H9 (cell line): ENCODE measurements at regions not wholly inside any gene's neighbourhood (a gene's known extent, or its start where the extent isn't known, plus 50 kb on each side); places are given as distances from the start of the nearest gene placed in this dataset.
A peak's percentile ranks its signal among the peaks of the same experiment; 100 is the strongest.
"Not testable (repeated sequence)": the region's sequence is repeated elsewhere in the genome, so short reads cannot be mapped to it uniquely, and the experiment has no call there.

Experiments
- DNase-seq: peaks from one replicate; pipeline ENCODE4 v3.0.0-alpha.2; 2017
- H2AFZ ChIP-seq: one replicate; pipeline ENCODE4 v1.6.1; 2013; ENCODE audit warnings: mild to moderate bottlenecking, low read length, control low read depth, moderate library complexity
- H2AK5ac ChIP-seq: 2 replicates; pipeline ENCODE4 v1.6.1; 2013; ENCODE audit warnings: low read length, control low read depth, mixed read lengths; ENCODE audit not compliant: insufficient read length
- H2BK120ac ChIP-seq: one replicate; pipeline ENCODE4 v1.6.1; 2013; ENCODE audit warnings: low read depth, mild to moderate bottlenecking, low read length, control low read depth, inconsistent platforms; ENCODE audit not compliant: poor library complexity, severe bottlenecking
- H2BK12ac ChIP-seq: 2 replicates; pipeline ENCODE4 v1.6.1; 2013; ENCODE audit warnings: low read length, control low read depth, mixed read lengths, low read depth; ENCODE audit not compliant: insufficient read length
- H2BK15ac ChIP-seq: 2 replicates; pipeline ENCODE4 v1.6.1; 2013; ENCODE audit warnings: low read depth, low read length, control low read depth
- H2BK20ac ChIP-seq: one replicate; pipeline ENCODE4 v1.6.1; 2013; ENCODE audit warnings: low read depth, mild to moderate bottlenecking, low read length, control low read depth, inconsistent platforms; ENCODE audit not compliant: poor library complexity, severe bottlenecking
- H2BK5ac ChIP-seq: 2 replicates; pipeline ENCODE4 v1.6.1; 2013; ENCODE audit warnings: low read length, control low read depth, mixed read lengths; ENCODE audit not compliant: insufficient read length
- H3K14ac ChIP-seq: 2 replicates; pipeline ENCODE4 v1.6.1; 2013; ENCODE audit warnings: low read length, control low read depth; ENCODE audit not compliant: insufficient read depth
- H3K18ac ChIP-seq: 2 replicates; pipeline ENCODE4 v1.6.1; 2013; ENCODE audit warnings: low read depth, mild to moderate bottlenecking, mixed read lengths, low read length, control low read depth; ENCODE audit not compliant: insufficient read length
- H3K23ac ChIP-seq: 2 replicates; pipeline ENCODE4 v1.6.1; 2013; ENCODE audit warnings: low read length, control low read depth, mixed read lengths, low read depth; ENCODE audit not compliant: insufficient read length
- H3K23me2 ChIP-seq: 2 replicates; pipeline ENCODE4 v1.6.1; 2013; ENCODE audit warnings: low read depth, mild to moderate bottlenecking, mixed read lengths, low read length, control low read depth; ENCODE audit not compliant: insufficient read length, poor library complexity, severe bottlenecking
- H3K27ac ChIP-seq: 2 replicates; pipeline ENCODE4 v1.5.1; 2013; ENCODE audit warnings: low read length, control low read depth, mixed read lengths, low read depth; ENCODE audit not compliant: insufficient read length
- H3K27me3 ChIP-seq: 2 replicates; pipeline ENCODE4 v1.6.1; 2013; ENCODE audit warnings: low read length, control low read depth, inconsistent platforms; ENCODE audit not compliant: insufficient read depth
- H3K4ac ChIP-seq: 2 replicates; pipeline ENCODE4 v1.6.1; 2013; ENCODE audit warnings: low read depth, mild to moderate bottlenecking, control low read depth, inconsistent platforms, low read length, moderate library complexity
- H3K4me1 ChIP-seq: 2 replicates; pipeline ENCODE4 v1.6.1; 2013; ENCODE audit warnings: low read length, control low read depth, inconsistent platforms; ENCODE audit not compliant: insufficient read depth
- H3K4me2 ChIP-seq: 2 replicates; pipeline ENCODE4 v1.6.1; 2013; ENCODE audit warnings: low read length, control low read depth, mixed read lengths; ENCODE audit not compliant: insufficient read length, insufficient read depth
- H3K56ac ChIP-seq: 2 replicates; pipeline ENCODE4 v1.6.1; 2013; ENCODE audit warnings: low read depth, mild to moderate bottlenecking, mixed read lengths, low read length, control low read depth; ENCODE audit not compliant: insufficient read length
- H3K79me1 ChIP-seq: 2 replicates; pipeline ENCODE4 v1.6.1; 2013; ENCODE audit warnings: low read depth, mild to moderate bottlenecking, moderate library complexity, low read length, control low read depth, inconsistent platforms; ENCODE audit not compliant: insufficient read depth, poor library complexity, severe bottlenecking
- H3K79me2 ChIP-seq: 2 replicates; pipeline ENCODE4 v1.6.1; 2013; ENCODE audit warnings: low read length, control low read depth, inconsistent platforms; ENCODE audit not compliant: insufficient read depth
- H3K9ac ChIP-seq: 2 replicates; pipeline ENCODE4 v1.6.1; 2013; ENCODE audit warnings: low read length, control low read depth, mixed read lengths; ENCODE audit not compliant: insufficient read length; ENCODE audit errors: extremely low read depth
- H3K9me3 ChIP-seq: one replicate; pipeline ENCODE4 v1.6.1; 2013; ENCODE audit warnings: low read depth, low read length, inconsistent platforms; ENCODE audit not compliant: control insufficient read depth
- H3T11ph ChIP-seq: one replicate; pipeline ENCODE4 v1.6.1; 2013; ENCODE audit warnings: mild to moderate bottlenecking, low read length, control low read depth, inconsistent platforms
- H4K20me1 ChIP-seq: one replicate; pipeline ENCODE4 v1.6.1; 2013; ENCODE audit not compliant: control insufficient read depth, insufficient read length, insufficient read depth
- H4K5ac ChIP-seq: 2 replicates; pipeline ENCODE4 v1.6.1; 2013; ENCODE audit warnings: low read depth, mild to moderate bottlenecking, mixed read lengths, low read length, control low read depth; ENCODE audit not compliant: insufficient read length
- H4K8ac ChIP-seq: replicated peaks from 2 replicates; pipeline ENCODE4 v1.6.1; 2013; ENCODE audit warnings: low read length, control low read depth, mixed read lengths, low read depth; ENCODE audit not compliant: insufficient read length
- H4K91ac ChIP-seq: 2 replicates; pipeline ENCODE4 v1.6.1; 2013; ENCODE audit warnings: low read depth, mild to moderate bottlenecking, moderate library complexity, mixed read lengths, low read length, control low read depth; ENCODE audit not compliant: insufficient read length
- H3K27ac Mint-ChIP-seq, 3 experiments: 2 replicates in 2 of 3; 3 replicates in 1 of 3; pipeline ENCODE4 v1.8.0; 2020 to 2021; ENCODE audit warnings: mixed read lengths in 3 of 3, mild to moderate bottlenecking in 1 of 3, moderate library complexity in 1 of 3
- H3K27me3 Mint-ChIP-seq: 2 replicates; pipeline ENCODE4 v1.8.0; 2021; ENCODE audit warnings: low read depth, mild to moderate bottlenecking, moderate library complexity, mixed read lengths
- H3K36me3 Mint-ChIP-seq, 3 experiments: 2 replicates in 2 of 3; 3 replicates in 1 of 3; pipeline ENCODE4 v1.8.0; 2020 to 2021; ENCODE audit warnings: low read depth in 3 of 3, mixed read lengths in 3 of 3; ENCODE audit not compliant: insufficient read depth in 1 of 3
- H3K4me1 Mint-ChIP-seq, 2 experiments: 2 replicates each; pipeline ENCODE4 v1.8.0; 2020; ENCODE audit warnings: mixed read lengths in 2 of 2
- H3K4me3 Mint-ChIP-seq, 2 experiments: 2 replicates in 1 of 2; 3 replicates in 1 of 2; pipeline ENCODE4 v1.8.0; 2020 to 2021; ENCODE audit warnings: mild to moderate bottlenecking in 2 of 2, mixed read lengths in 2 of 2, moderate library complexity in 1 of 2
- H3K9me3 Mint-ChIP-seq, 2 experiments: 2 replicates in 1 of 2; 3 replicates in 1 of 2; pipeline ENCODE4 v1.8.0; 2020; ENCODE audit warnings: mild to moderate bottlenecking in 2 of 2, mixed read lengths in 2 of 2, moderate library complexity in 1 of 2
- WGBS: extraction: QIAGEN DNeasy Blood & Tissue Kit; methylation state at CpG from one replicate; pipeline ENCODE4 v1.1.7; 2013; ENCODE audit warnings: missing lambda C conversion rate, low lambda C conversion rate, mixed read lengths; ENCODE audit not compliant: insufficient read length; ENCODE audit errors: extremely low coverage; 5-methylcytosine and 5-hydroxymethylcytosine counted together
- TF ChIP-seq, protein P1 (sequence below): fragments of 200-600 bp; sonication (generic); conservative IDR thresholded peaks from 3 replicates; pipeline ENCODE4 v1.8.0; 2021; ENCODE audit warnings: antibody characterized with exemption, mild to moderate bottlenecking

DNA sequence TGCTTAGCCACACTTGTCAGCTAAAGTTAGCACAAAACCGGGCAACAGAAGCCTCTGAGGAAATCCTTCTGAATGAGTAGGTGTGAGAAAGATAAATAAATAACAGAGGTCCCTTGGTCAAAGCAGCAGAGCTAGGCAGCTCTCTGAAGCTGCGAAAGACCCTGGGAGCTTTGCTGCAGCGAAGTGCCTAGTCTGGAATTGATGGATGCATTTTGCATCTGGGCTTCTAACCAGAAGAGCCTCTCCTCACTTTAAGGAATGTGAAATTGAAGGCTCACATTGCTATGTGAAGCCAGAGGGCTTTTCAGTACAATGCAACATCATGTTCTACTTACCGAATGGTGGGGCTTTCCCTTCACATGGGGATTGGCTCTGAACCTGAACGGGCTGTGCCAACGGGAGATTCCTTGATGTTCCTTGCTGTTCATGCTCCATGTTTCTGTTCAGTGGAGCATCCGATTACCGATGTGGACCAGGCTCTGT, 274.6 kb downstream of the HS3ST3B1 start:
- Histone ChIP-seq H4K5ac (no peak overlapping the region), H2BK120ac (no peak overlapping the region), H3K14ac (no peak overlapping the region), H3K9me3 (no peaks in the 10 kb centered on the region), H2BK5ac (no peak overlapping the region), H4K8ac (no peak overlapping the region), H3K27ac (no peak overlapping the region), H2BK20ac (no peak overlapping the region), H3K27me3 (no peaks in the 10 kb centered on the region), H3K79me2 (no peaks in the 10 kb centered on the region), H4K91ac (no peak overlapping the region), H2AFZ (no peak overlapping the region), H3K79me1 (no peaks in the 10 kb centered on the region), H4K20me1 (no peaks in the 10 kb centered on the region), H3K18ac (no peak overlapping the region), H3K23me2 (no peaks in the 10 kb centered on the region), H3T11ph (no peak overlapping the region), H3K4me2 (no peak overlapping the region), H3K4ac (no peak overlapping the region), H3K23ac (no peak overlapping the region), H3K56ac (no peak overlapping the region), H3K9ac (no peak overlapping the region), H3K4me1 (0 out of 2 replicates have a peak, but pooled peaks cover 4% of the 10 kb centered on the region), H2BK15ac (no peak overlapping the region), H2BK12ac (no peak overlapping the region), H2AK5ac (no peak overlapping the region)
- H3K36me3 Mint-ChIP-seq = no peaks in the 10 kb centered on the region
- no peak overlapping the region for H3K27ac Mint-ChIP-seq
- H3K27me3 Mint-ChIP-seq = no peaks in the 10 kb centered on the region
- no CpG with 5 or more reads among the region's 8 CpGs for WGBS
- TF ChIP-seq, protein P1, sequence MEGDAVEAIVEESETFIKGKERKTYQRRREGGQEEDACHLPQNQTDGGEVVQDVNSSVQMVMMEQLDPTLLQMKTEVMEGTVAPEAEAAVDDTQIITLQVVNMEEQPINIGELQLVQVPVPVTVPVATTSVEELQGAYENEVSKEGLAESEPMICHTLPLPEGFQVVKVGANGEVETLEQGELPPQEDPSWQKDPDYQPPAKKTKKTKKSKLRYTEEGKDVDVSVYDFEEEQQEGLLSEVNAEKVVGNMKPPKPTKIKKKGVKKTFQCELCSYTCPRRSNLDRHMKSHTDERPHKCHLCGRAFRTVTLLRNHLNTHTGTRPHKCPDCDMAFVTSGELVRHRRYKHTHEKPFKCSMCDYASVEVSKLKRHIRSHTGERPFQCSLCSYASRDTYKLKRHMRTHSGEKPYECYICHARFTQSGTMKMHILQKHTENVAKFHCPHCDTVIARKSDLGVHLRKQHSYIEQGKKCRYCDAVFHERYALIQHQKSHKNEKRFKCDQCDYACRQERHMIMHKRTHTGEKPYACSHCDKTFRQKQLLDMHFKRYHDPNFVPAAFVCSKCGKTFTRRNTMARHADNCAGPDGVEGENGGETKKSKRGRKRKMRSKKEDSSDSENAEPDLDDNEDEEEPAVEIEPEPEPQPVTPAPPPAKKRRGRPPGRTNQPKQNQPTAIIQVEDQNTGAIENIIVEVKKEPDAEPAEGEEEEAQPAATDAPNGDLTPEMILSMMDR = no peak
- peaks cover 12 to 15% of the 10 kb centered on the region in 2 experiments for H3K4me1 Mint-ChIP-seq
- no peak overlapping the region for H3K4me3 Mint-ChIP-seq
- H3K9me3 Mint-ChIP-seq = no peaks in the 10 kb centered on the region
- no peak for DNase-seq

DNA sequence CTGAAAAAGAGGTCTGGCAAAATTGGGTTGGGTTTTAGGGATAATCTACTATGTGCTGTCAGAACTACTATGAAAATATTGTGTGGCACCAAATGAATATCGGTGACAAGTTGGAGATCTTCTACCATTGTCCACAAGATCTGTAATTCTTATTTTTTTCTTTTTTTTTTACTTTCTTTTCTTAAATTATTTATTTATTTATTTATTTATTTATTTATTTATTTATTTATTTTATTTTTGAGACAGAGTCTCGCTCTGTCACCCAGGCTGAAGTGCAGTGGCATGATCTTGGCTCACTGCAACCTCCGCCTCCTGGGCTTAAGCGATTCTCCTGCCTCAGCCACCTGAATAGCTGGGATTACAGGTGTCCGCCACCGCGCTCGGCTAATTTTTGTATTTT, 259.4 kb downstream of the HS3ST3B1 start:
- not testable (repeated sequence) for H2BK20ac ChIP-seq, H3K4me1 ChIP-seq, H3K23me2 ChIP-seq, H3K56ac ChIP-seq, H4K8ac ChIP-seq, H3K36me3 Mint-ChIP-seq, H3K14ac ChIP-seq, H2BK15ac ChIP-seq, H4K91ac ChIP-seq, H2BK5ac ChIP-seq, H2AFZ ChIP-seq, H3K23ac ChIP-seq, H3K18ac ChIP-seq, H3K4ac ChIP-seq, H3K9me3 Mint-ChIP-seq, H3K79me1 ChIP-seq, H3K27ac Mint-ChIP-seq, H2AK5ac ChIP-seq, H3K27ac ChIP-seq, H2BK120ac ChIP-seq, H2BK12ac ChIP-seq, H3K4me2 ChIP-seq, H3K9me3 ChIP-seq, H4K20me1 ChIP-seq, H3K79me2 ChIP-seq, H4K5ac ChIP-seq, H3T11ph ChIP-seq, H3K9ac ChIP-seq, DNase-seq, H3K27me3 Mint-ChIP-seq, H3K27me3 ChIP-seq
- WGBS = no CpG with 5 or more reads among the region's 8 CpGs
- Mint-ChIP-seq H3K4me1 (peaks cover 15% of the 10 kb centered on the region in 2 experiments), H3K4me3 (peak overlapping the region in 1 of 2 experiments; percentile 4; a peak in 1 of 5 replicates)
